HCT116 (cell line): ENCODE measurements at regions not wholly inside any gene's neighbourhood (a gene's known extent, or its start where the extent isn't known, plus 50 kb on each side); places are given as distances from the start of the nearest gene placed in this dataset.

ENCODE experiments used
- ATAC-seq: fragments of 200-7000 bp; cut with Tn5 transposase; 2 replicates; pipeline ENCODE4 v1.9.1; 2020; ENCODE audit warnings: mild to moderate bottlenecking, moderate library complexity
- BruUV-seq: library from RNA; stranded (reverse); fragments of 400-500 nt; replicated peaks from 2 replicates; lab custom pipeline; 2021; lab: Mats Ljungman, UMichigan
- CTCF ChIA-PET: fragments of 300-600 bp; sonication (Branson Sonifier 250); formaldehyde crosslinking; loops from one replicate; lab custom pipeline; 2021; ENCODE audit warnings: antibody characterized with exemption; lab: Charles Lee
- POLR2A ChIA-PET: fragments of 300-600, 350-600 bp; sonication (Branson Sonifier 250); formaldehyde crosslinking; loops from one replicate; lab custom pipeline; 2021; ENCODE audit warnings: antibody characterized with exemption; lab: Charles Lee
- RAD21 ChIA-PET, 2 experiments: fragments of 300-600 bp; sonication (Branson Sonifier 250); formaldehyde crosslinking; loops; one replicate each; lab custom pipeline; 2023; ENCODE audit warnings: low total read pairs in 2 of 2; ENCODE audit not compliant: uncharacterized antibody in 2 of 2, unreplicated experiment in 2 of 2, low non-redundant PET in 1 of 2; lab: Charles Lee
- DNase-seq: peaks from one replicate; pipeline ENCODE4 v3.0.0-alpha.2; 2010; ENCODE audit warnings: low read depth, low spot score
- H2AFZ ChIP-seq: fragments of 200-600 bp; shearing (Covaris generic), sonication (generic); 2 replicates; pipeline ENCODE4 v1.6.1; 2017; ENCODE audit warnings: low read depth, mixed run types, mixed read lengths, antibody characterized with exemption, low read length; ENCODE audit not compliant: poor library complexity, severe bottlenecking
- H3K27ac ChIP-seq: 2 replicates; pipeline ENCODE4 v1.5.1; 2012; ENCODE audit warnings: low read depth, low read length
- H3K27me3 ChIP-seq: fragments of 200-600 bp; sonication (generic); 2 replicates; pipeline ENCODE4 v1.6.1; 2016; ENCODE audit warnings: mixed run types, low read length, mixed read lengths; ENCODE audit not compliant: insufficient read depth
- H3K36me3 ChIP-seq, 2 experiments: fragments of 200-500 bp in 1 of 2; fragments of 200-600 bp in 1 of 2; sonication (Bioruptor generic) in 1 of 2; sonication (generic) in 1 of 2; 2 replicates each; pipeline versions ENCODE4 v1.5.1 to v1.6.1; 2014 to 2016; ENCODE audit warnings: low read length in 2 of 2, inconsistent platforms in 1 of 2, mixed read lengths in 1 of 2, mixed run types in 1 of 2; ENCODE audit not compliant: insufficient read depth in 2 of 2, control insufficient read depth in 1 of 2
- H3K4me1 ChIP-seq, 2 experiments: fragments of 200-600 bp in 1 of 2; sonication (generic) in 1 of 2; 2 replicates each; pipeline versions ENCODE4 v1.5.1 to v1.6.1; 2012 to 2017; ENCODE audit warnings: low read length in 2 of 2, inconsistent platforms in 1 of 2, mild to moderate bottlenecking in 1 of 2, mixed read lengths in 1 of 2, mixed run types in 1 of 2, moderate library complexity in 1 of 2; ENCODE audit not compliant: insufficient read depth in 2 of 2, control insufficient read depth in 1 of 2
- H3K4me2 ChIP-seq: fragments of 200-600 bp; sonication (generic); 2 replicates; pipeline ENCODE4 v1.6.1; 2017; ENCODE audit warnings: mixed run types, low read length, mixed read lengths
- H3K4me3 ChIP-seq, 2 experiments: fragments of 200-600 bp in 1 of 2; sonication (generic) in 1 of 2; replicated peaks in 1 of 2; 2 replicates each; pipeline ENCODE4 v1.5.1; 2011 to 2016; ENCODE audit warnings: low read length in 2 of 2, control low read depth in 1 of 2, low read depth in 1 of 2, mild to moderate bottlenecking in 1 of 2, mixed read lengths in 1 of 2, mixed run types in 1 of 2
- H3K79me2 ChIP-seq: fragments of 200-600 bp; sonication (generic); 2 replicates; pipeline ENCODE4 v1.6.1; 2017; ENCODE audit warnings: mild to moderate bottlenecking, mixed run types, low read length, moderate library complexity, mixed read lengths; ENCODE audit not compliant: insufficient read depth
- H3K9ac ChIP-seq: fragments of 200-600 bp; sonication (generic); 2 replicates; pipeline ENCODE4 v1.6.1; 2016; ENCODE audit warnings: low read length, mixed read lengths
- H3K9me2 ChIP-seq: fragments of 200-600 bp; sonication (generic), shearing (Covaris generic); 2 replicates; pipeline ENCODE4 v1.6.1; 2017; ENCODE audit warnings: mixed run types, mild to moderate bottlenecking, moderate library complexity; ENCODE audit not compliant: insufficient read depth
- H3K9me3 ChIP-seq, 2 experiments: fragments of 200-500 bp in 1 of 2; fragments of 200-600 bp in 1 of 2; sonication (Bioruptor generic) in 1 of 2; sonication (generic) in 1 of 2; 2 replicates each; pipeline ENCODE4 v1.6.1; 2014 to 2017; ENCODE audit warnings: low read length in 2 of 2, mixed read lengths in 2 of 2, inconsistent platforms in 1 of 2, low read depth in 1 of 2, mild to moderate bottlenecking in 1 of 2, mixed run types in 1 of 2, moderate library complexity in 1 of 2; ENCODE audit not compliant: control insufficient read depth in 1 of 2, insufficient read depth in 1 of 2
- H4K20me1 ChIP-seq: fragments of 200-600 bp; sonication (generic), shearing (Covaris generic); 2 replicates; pipeline ENCODE4 v1.6.1; 2017; ENCODE audit warnings: mixed run types, mild to moderate bottlenecking, moderate library complexity; ENCODE audit not compliant: insufficient read depth
- CBX3 ChIP-seq: IDR thresholded peaks from 2 replicates; pipeline ENCODE4 v1.6.1; 2012; ENCODE audit warnings: low read depth
- EZH2 ChIP-seq: fragments of 200-600 bp; sonication (generic); IDR thresholded peaks from 2 replicates; pipeline ENCODE4 v1.6.1; 2017; ENCODE audit warnings: antibody characterized with exemption, mixed run types
- FOSL1 ChIP-seq: IDR thresholded peaks from 2 replicates; pipeline ENCODE4 v1.6.1; 2012; ENCODE audit warnings: low read depth
- POLR2AphosphoS5 ChIP-seq: IDR thresholded peaks from 2 replicates; pipeline ENCODE4 v1.6.1; 2011; ENCODE audit warnings: mild to moderate bottlenecking, low read depth, low read length, moderate library complexity
- RAD21 ChIP-seq: IDR thresholded peaks from 2 replicates; pipeline ENCODE4 v1.6.1; 2012; ENCODE audit warnings: low read depth, mild to moderate bottlenecking
- SIN3A ChIP-seq: IDR thresholded peaks from 2 replicates; pipeline ENCODE4 v1.6.1; 2012; ENCODE audit warnings: low read depth
- YY1 ChIP-seq: IDR thresholded peaks from 2 replicates; pipeline ENCODE4 v1.6.1; 2011; ENCODE audit warnings: low read length, low read depth, moderate library complexity, mild to moderate bottlenecking; ENCODE audit not compliant: insufficient replicate concordance; ENCODE audit errors: extremely low read depth
- intact Hi-C: fragments of 100-400 bp; cut with micrococcal nuclease; formaldehyde crosslinking; loops from 2 replicates; pipeline ENCODE4 v1.10.0; 2022
- TF ChIP-seq, protein P1 (sequence below), 3 experiments: fragments of 200-600 bp in 1 of 3; sonication (generic) in 1 of 3; IDR thresholded peaks in 2 of 3; conservative IDR thresholded peaks in 1 of 3; 2 replicates each; pipeline ENCODE4 v1.5.1; 2012 to 2017; ENCODE audit warnings: low read depth in 2 of 3, low read length in 2 of 3, antibody characterized with exemption in 1 of 3, borderline replicate concordance in 1 of 3, control low read depth in 1 of 3, mild to moderate bottlenecking in 1 of 3, mixed read lengths in 1 of 3, mixed run types in 1 of 3, moderate library complexity in 1 of 3; ENCODE audit not compliant: insufficient read depth in 1 of 3

DNA sequence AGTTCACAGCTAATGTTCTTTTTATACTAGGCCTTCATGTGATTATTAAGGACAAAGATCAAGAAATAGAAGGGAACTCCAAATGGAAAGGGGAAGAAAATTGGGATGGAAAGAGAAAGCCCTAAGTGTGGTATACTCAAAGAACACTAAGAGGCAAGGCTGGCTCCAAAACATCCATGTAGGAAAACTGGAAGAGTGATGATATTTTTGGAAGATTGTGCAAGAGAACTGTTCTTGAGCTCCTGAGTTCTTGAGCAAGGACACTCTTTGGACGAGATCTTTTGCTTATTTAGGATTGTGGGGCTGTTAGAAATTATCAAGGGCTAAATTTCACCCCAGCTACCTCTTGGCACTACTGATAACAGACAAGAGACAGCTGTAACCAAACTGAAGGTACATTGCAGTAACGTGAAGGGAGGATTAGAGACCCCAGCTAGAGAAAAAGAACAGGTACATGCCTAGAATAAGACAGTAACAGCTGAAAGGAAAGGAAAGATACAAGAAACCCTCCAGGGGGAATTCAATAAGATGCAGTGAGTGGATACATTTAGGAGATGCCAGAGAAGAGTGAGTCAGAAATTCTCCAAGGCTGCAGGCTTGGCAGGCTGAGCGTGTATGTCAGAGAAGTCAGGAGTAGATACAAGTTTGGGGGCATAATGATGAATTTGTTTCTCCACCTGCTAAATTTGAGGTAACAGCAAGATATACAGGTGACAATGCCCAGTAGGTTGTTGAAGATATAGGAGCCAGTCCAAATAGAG is 69.7 kb downstream of the CBLN4 start:
- ChIA-PET RAD21 (no interaction called here), CTCF (no interaction called here), POLR2A (no interaction called here)
- Histone ChIP-seq H3K4me1 (no peaks in the 10 kb centered on the region), H3K27me3 (no peaks in the 10 kb centered on the region), H4K20me1 (no peaks in the 10 kb centered on the region), H3K36me3 (no peaks in the 10 kb centered on the region), H3K4me2 (no peak overlapping the region), H2AFZ (no peak overlapping the region), H3K79me2 (no peaks in the 10 kb centered on the region), H3K27ac (no peak overlapping the region), H3K9me2 (no peaks in the 10 kb centered on the region), H3K9me3 (peaks cover 12 to 15% of the 10 kb centered on the region in 2 experiments; a peak in 2 of 4 replicates), H3K4me3 (no peak overlapping the region), H3K9ac (no peak overlapping the region)
- TF ChIP-seq SIN3A (no peak), RAD21 (no peak), FOSL1 (no peak), YY1 (no peak), CBX3 (no peak), EZH2 (no peak), POLR2AphosphoS5 (no peak)
- TF ChIP-seq, protein P1, sequence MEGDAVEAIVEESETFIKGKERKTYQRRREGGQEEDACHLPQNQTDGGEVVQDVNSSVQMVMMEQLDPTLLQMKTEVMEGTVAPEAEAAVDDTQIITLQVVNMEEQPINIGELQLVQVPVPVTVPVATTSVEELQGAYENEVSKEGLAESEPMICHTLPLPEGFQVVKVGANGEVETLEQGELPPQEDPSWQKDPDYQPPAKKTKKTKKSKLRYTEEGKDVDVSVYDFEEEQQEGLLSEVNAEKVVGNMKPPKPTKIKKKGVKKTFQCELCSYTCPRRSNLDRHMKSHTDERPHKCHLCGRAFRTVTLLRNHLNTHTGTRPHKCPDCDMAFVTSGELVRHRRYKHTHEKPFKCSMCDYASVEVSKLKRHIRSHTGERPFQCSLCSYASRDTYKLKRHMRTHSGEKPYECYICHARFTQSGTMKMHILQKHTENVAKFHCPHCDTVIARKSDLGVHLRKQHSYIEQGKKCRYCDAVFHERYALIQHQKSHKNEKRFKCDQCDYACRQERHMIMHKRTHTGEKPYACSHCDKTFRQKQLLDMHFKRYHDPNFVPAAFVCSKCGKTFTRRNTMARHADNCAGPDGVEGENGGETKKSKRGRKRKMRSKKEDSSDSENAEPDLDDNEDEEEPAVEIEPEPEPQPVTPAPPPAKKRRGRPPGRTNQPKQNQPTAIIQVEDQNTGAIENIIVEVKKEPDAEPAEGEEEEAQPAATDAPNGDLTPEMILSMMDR (IDR thresholded peaks at IDR 0.05 in 2 of 3, conservative IDR thresholded peaks at IDR 0.05 in 1 of 3; ENCODE audit: borderline replicate concordance in 1 of 3, insufficient read depth in 1 of 3, low read depth in 2 of 3, low read length in 2 of 3), result no peak
- BruUV-seq, result no TSS peak
- intact Hi-C loops, result no loop called here
- DNase-seq (no peak), ATAC-seq (no peak)
